ENCODE measurements at regions not wholly inside any gene's neighbourhood (a gene's known extent, or its start where the extent isn't known, plus 50 kb on each side); places are given as distances from the start of the nearest gene placed in this dataset.

- Histone ChIP-seq H3K27me3 (no peaks in the 10 kb centered on the region), H3K4me1 (ENCODE audit: control insufficient read depth in 1 of 2, insufficient read depth in 1 of 2, low read depth in 1 of 2, low read length in 1 of 2) (no peaks in the 10 kb centered on the region), H3K36me3 (no peaks in the 10 kb centered on the region), H3K27ac (no peak overlapping the region), H3K9me3 (no peaks in the 10 kb centered on the region), H3K4me3 (ENCODE audit: low read depth in 1 of 2, low read length in 1 of 2) (no peak overlapping the region)
- no peak for TF ChIP-seq CTCF (IDR thresholded peaks at IDR 0.05)
Observed at GRCh38 chr12:22858849-22859570, 234.0 kb downstream of the ETNK1 start.

- H3K9me3 ChIP-seq, result no peaks in the 10 kb centered on the region
- no peak for TF ChIP-seq CTCF (IDR thresholded peaks at IDR 0.05)
Observed at GRCh38 chr12:22860926-22861325, 236.0 kb downstream of the ETNK1 start.

GRCh38 chr12:22865822-22866221 is 240.9 kb downstream of the ETNK1 start:
- no peaks in the 10 kb centered on the region for H3K9me3 ChIP-seq
- no peaks in the 10 kb centered on the region for H3K27me3 ChIP-seq
- H3K36me3 ChIP-seq, result no peaks in the 10 kb centered on the region
- H3K4me3 ChIP-seq (ENCODE audit: low read depth in 1 of 2, low read length in 1 of 2), result no peak overlapping the region
- TF ChIP-seq CTCF (IDR thresholded peaks at IDR 0.05), result no peak
- H3K27ac ChIP-seq, result no peak overlapping the region
- H3K4me1 ChIP-seq (ENCODE audit: control insufficient read depth in 1 of 2, insufficient read depth in 1 of 2, low read depth in 1 of 2, low read length in 1 of 2), result no peaks in the 10 kb centered on the region

More at GRCh38 chr12:22860926-22861325, 236.0 kb downstream of the ETNK1 start:
- H3K27ac ChIP-seq, result no peak overlapping the region
- no peaks in the 10 kb centered on the region for H3K27me3 ChIP-seq
- H3K4me1 ChIP-seq (ENCODE audit: control insufficient read depth in 1 of 2, insufficient read depth in 1 of 2, low read depth in 1 of 2, low read length in 1 of 2), result no peaks in the 10 kb centered on the region
- H3K36me3 ChIP-seq, result no peaks in the 10 kb centered on the region
- H3K4me3 ChIP-seq (ENCODE audit: low read depth in 1 of 2, low read length in 1 of 2), result no peak overlapping the region

GRCh38 chr12:22866406-22866805 is 241.4 kb downstream of the ETNK1 start:
- no peak overlapping the region for H3K27ac ChIP-seq
- no peak for TF ChIP-seq CTCF (IDR thresholded peaks at IDR 0.05)
- no peaks in the 10 kb centered on the region for H3K36me3 ChIP-seq

GRCh38 chr12:22874151-22874550 is 249.2 kb downstream of the ETNK1 start:
- Histone ChIP-seq H3K27me3 (no peaks in the 10 kb centered on the region), H3K4me3 (ENCODE audit: low read depth in 1 of 2, low read length in 1 of 2) (no peak overlapping the region), H3K36me3 (no peaks in the 10 kb centered on the region), H3K9me3 (no peaks in the 10 kb centered on the region), H3K4me1 (ENCODE audit: control insufficient read depth in 1 of 2, insufficient read depth in 1 of 2, low read depth in 1 of 2, low read length in 1 of 2) (no peaks in the 10 kb centered on the region), H3K27ac (no peak overlapping the region)
- TF ChIP-seq CTCF (IDR thresholded peaks at IDR 0.05), result no peak

More at GRCh38 chr12:22866406-22866805, 241.4 kb downstream of the ETNK1 start:
- no peaks in the 10 kb centered on the region for H3K4me1 ChIP-seq (ENCODE audit: control insufficient read depth in 1 of 2, insufficient read depth in 1 of 2, low read depth in 1 of 2, low read length in 1 of 2)
- no peak overlapping the region for H3K4me3 ChIP-seq (ENCODE audit: low read depth in 1 of 2, low read length in 1 of 2)
- H3K27me3 ChIP-seq, result no peaks in the 10 kb centered on the region
- H3K9me3 ChIP-seq, result no peaks in the 10 kb centered on the region

Measured in neutrophil (primary cell).